A673 (cell line): ENCODE measurements at regions not wholly inside any gene's neighbourhood (a gene's known extent, or its start where the extent isn't known, plus 50 kb on each side); places are given as distances from the start of the nearest gene placed in this dataset.

Source experiments
- BruUV-seq: library from RNA; stranded (reverse); fragments of 400-500 nt; replicated peaks from 2 replicates; lab custom pipeline; 2021; lab: Mats Ljungman, UMichigan
- CTCF ChIA-PET: fragments of 300-600 bp; sonication (Branson Sonifier 250); formaldehyde crosslinking; loops from one replicate; lab custom pipeline; 2022; ENCODE audit warnings: antibody characterized with exemption; lab: Charles Lee
- POLR2A ChIA-PET: fragments of 300-600 bp; sonication (Branson Sonifier 250); formaldehyde crosslinking; loops from one replicate; lab custom pipeline; 2022; ENCODE audit warnings: antibody characterized with exemption; ENCODE audit not compliant: low non-redundant PET; lab: Charles Lee
- DNase-seq: peaks from one replicate; pipeline ENCODE4 v3.0.0-alpha.2; 2015; ENCODE audit warnings: low spot score
- H3K27ac ChIP-seq: fragments of 200-600 bp; sonication (generic); 2 replicates; pipeline ENCODE4 v1.5.1; 2016; ENCODE audit warnings: mixed run types, low read depth, mild to moderate bottlenecking, mixed read lengths, antibody characterized with exemption, low read length; ENCODE audit not compliant: poor library complexity, severe bottlenecking
- H3K27me3 ChIP-seq: fragments of 200-600 bp; sonication (generic); replicated peaks from 2 replicates; pipeline ENCODE4 v1.6.1; 2017; ENCODE audit warnings: mixed run types, low read depth, mild to moderate bottlenecking, mixed read lengths, antibody characterized with exemption, low read length; ENCODE audit not compliant: insufficient read depth, poor library complexity
- H3K36me3 ChIP-seq: fragments of 200-600 bp; sonication (generic); 2 replicates; pipeline ENCODE4 v1.6.1; 2016; ENCODE audit warnings: mixed run types, mild to moderate bottlenecking, mixed read lengths, antibody characterized with exemption, low read length; ENCODE audit not compliant: insufficient read depth, poor library complexity, severe bottlenecking
- H3K4me1 ChIP-seq: fragments of 200-600 bp; sonication (generic); 2 replicates; pipeline ENCODE4 v1.6.1; 2017; ENCODE audit warnings: mixed run types, mild to moderate bottlenecking, mixed read lengths, antibody characterized with exemption, low read length; ENCODE audit not compliant: insufficient read depth, poor library complexity, severe bottlenecking
- H3K4me3 ChIP-seq: fragments of 200-600 bp; sonication (generic); 2 replicates; pipeline ENCODE4 v1.5.1; 2016; ENCODE audit warnings: low read depth, mixed run types, mild to moderate bottlenecking, mixed read lengths, low read length; ENCODE audit not compliant: poor library complexity, severe bottlenecking
- H3K9me3 ChIP-seq: fragments of 200-600 bp; sonication (generic); 2 replicates; pipeline ENCODE4 v1.6.1; 2016; ENCODE audit warnings: mixed run types, low read depth, mild to moderate bottlenecking, mixed read lengths, antibody characterized with exemption, low read length; ENCODE audit not compliant: poor library complexity, severe bottlenecking
- EZH2 ChIP-seq: fragments of 200-600 bp; sonication (generic); IDR thresholded peaks from 2 replicates; pipeline ENCODE4 v1.6.1; 2017; ENCODE audit warnings: borderline replicate concordance, low read depth, mild to moderate bottlenecking, mixed read lengths, antibody characterized with exemption, low read length; ENCODE audit not compliant: poor library complexity, severe bottlenecking
- intact Hi-C: fragments of 100-400 bp; cut with micrococcal nuclease; formaldehyde crosslinking; loops from one replicate; pipeline ENCODE4 v1.10.0; 2022; ENCODE audit not compliant: unreplicated experiment
- TF ChIP-seq, protein P1 (sequence below): fragments of 300-800, 200-600 bp; sonication (generic); conservative IDR thresholded peaks from 2 replicates; pipeline ENCODE4 v1.5.1; 2017; ENCODE audit warnings: low read depth, mild to moderate bottlenecking, antibody characterized with exemption, low read length, moderate library complexity, mixed read lengths

DNA sequence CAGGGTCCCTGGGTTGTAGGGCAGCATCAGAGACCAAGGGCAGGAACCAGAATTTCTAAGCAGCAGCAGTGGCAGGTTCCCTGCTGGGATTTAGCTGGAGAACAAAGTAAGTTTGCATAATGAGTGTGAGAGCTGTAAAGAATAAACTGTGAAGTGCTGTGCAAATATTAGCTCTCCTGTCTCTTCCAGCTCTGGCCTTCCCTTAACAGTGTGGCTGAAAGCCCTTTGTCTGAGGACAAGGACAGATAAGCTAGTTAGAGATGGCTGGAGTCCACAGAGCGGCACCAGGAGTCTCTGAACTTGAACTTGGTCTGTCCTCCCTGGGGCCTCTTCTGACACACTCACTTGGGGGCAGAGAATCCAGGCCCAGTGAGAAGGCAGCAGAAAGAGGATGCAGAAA is 98.2 kb upstream of the WSCD1 start:
- no peaks in the 10 kb centered on the region for H3K4me1 ChIP-seq
- ChIA-PET POLR2A (no interaction called here), CTCF (no interaction called here)
- H3K4me3 ChIP-seq, result no peak overlapping the region
- BruUV-seq, result no TSS peak
- TF ChIP-seq EZH2, result no peak
- TF ChIP-seq, protein P1, sequence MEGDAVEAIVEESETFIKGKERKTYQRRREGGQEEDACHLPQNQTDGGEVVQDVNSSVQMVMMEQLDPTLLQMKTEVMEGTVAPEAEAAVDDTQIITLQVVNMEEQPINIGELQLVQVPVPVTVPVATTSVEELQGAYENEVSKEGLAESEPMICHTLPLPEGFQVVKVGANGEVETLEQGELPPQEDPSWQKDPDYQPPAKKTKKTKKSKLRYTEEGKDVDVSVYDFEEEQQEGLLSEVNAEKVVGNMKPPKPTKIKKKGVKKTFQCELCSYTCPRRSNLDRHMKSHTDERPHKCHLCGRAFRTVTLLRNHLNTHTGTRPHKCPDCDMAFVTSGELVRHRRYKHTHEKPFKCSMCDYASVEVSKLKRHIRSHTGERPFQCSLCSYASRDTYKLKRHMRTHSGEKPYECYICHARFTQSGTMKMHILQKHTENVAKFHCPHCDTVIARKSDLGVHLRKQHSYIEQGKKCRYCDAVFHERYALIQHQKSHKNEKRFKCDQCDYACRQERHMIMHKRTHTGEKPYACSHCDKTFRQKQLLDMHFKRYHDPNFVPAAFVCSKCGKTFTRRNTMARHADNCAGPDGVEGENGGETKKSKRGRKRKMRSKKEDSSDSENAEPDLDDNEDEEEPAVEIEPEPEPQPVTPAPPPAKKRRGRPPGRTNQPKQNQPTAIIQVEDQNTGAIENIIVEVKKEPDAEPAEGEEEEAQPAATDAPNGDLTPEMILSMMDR, result no peak
- H3K9me3 ChIP-seq, result no peaks in the 10 kb centered on the region
- H3K27ac ChIP-seq, result no peak overlapping the region
- intact Hi-C loops, result no loop called here
- no peaks in the 10 kb centered on the region for H3K36me3 ChIP-seq
- no peak for DNase-seq
- peaks cover 12% of the 10 kb centered on the region for H3K27me3 ChIP-seq

DNA sequence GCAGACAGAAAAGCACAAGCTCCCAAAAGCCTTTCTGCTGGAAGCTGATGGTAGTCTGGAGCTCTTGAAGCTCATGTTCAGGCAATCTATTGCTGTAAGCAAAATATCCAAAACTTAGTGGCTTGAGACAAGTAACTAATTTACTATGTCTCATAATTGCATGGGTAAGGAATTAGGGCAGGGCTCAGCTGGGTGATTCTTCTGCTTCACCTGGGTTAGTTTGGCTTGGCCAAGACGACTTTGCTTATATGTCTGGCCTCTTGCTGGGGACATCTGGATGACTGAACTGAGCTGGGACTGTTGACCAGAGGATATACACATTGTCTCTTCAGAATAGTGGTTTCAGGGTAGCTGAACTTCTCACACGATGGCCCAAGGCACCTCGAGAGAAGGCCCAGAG is 96.8 kb upstream of the WSCD1 start:
- DNase-seq, result no peak
- no peak overlapping the region for H3K27ac ChIP-seq
- H3K9me3 ChIP-seq, result no peaks in the 10 kb centered on the region
- TF ChIP-seq, protein P1, result no peak
- no peak for TF ChIP-seq EZH2
- intact Hi-C loops, result no loop called here
- CTCF ChIA-PET, result no interaction called here
- peaks cover 22% of the 10 kb centered on the region for H3K27me3 ChIP-seq
- H3K4me3 ChIP-seq, result no peak overlapping the region
- H3K36me3 ChIP-seq, result no peaks in the 10 kb centered on the region
- H3K4me1 ChIP-seq, result no peaks in the 10 kb centered on the region
- POLR2A ChIA-PET, result no interaction called here
- BruUV-seq, result no TSS peak

DNA sequence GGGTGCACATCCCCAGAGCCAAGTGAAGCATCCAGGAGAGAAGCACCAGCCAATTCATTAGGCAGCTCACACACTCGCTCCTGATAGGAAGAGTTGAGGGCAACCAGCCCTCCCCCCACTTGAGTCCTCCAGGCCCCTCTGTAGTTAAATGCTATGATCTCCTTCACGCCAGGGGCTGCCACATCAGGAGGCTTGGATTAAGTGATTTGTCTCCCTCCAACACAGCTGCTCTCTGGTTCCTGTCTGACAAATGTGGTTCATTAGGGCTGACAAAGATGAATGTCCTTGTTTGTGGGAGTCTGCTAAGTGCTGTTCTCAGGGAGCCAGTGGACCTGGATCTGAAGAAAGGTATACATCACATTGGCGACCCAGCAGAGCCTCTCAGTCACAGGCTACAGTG is 94.5 kb upstream of the WSCD1 start:
- BruUV-seq, result no TSS peak
- Histone ChIP-seq H3K9me3 (no peaks in the 10 kb centered on the region), H3K4me3 (no peak overlapping the region), H3K36me3 (no peaks in the 10 kb centered on the region), H3K4me1 (no peaks in the 10 kb centered on the region), H3K27me3 (peaks cover 36% of the 10 kb centered on the region), H3K27ac (no peak overlapping the region)
- intact Hi-C loops, result no loop called here
- ChIA-PET POLR2A (interaction anchor here (0.6 kb wide), 1 partner anchor 270 kb away, joined by 3 read pairs; no protein-coding TSS in a partner anchor), CTCF (no interaction called here)
- no peak for DNase-seq
- TF ChIP-seq, protein P1, result no peak
- TF ChIP-seq EZH2, result no peak
